ENCODE measurements at regions not wholly inside any gene's neighbourhood (a gene's known extent, or its start where the extent isn't known, plus 50 kb on each side); places are given as distances from the start of the nearest gene placed in this dataset.
"Not testable (repeated sequence)": the region's sequence is repeated elsewhere in the genome, so short reads cannot be mapped to it uniquely, and the experiment has no call there.

GRCh38 chr18:65608471-65608870, 142.3 kb upstream of the CDH7 start:
- Histone ChIP-seq H3K27ac (no peak overlapping the region), H3K36me3 (no peaks in the 10 kb centered on the region), H3K4me3 (no peak overlapping the region), H3K9me3 (peaks cover 0 to 3% (median 0%) of the 10 kb centered on the region in 4 donors), H3K4me1 (no peaks in the 10 kb centered on the region), H3K27me3 (no peaks in the 10 kb centered on the region)
- no peak for TF ChIP-seq CTCF (IDR thresholded peaks at IDR 0.05)
- TF ChIP-seq POLR2A (IDR thresholded peaks at IDR 0.05): no peak
- no peak for DNase-seq

GRCh38 chr18:65607161-65607560, 143.7 kb upstream of the CDH7 start:
- Histone ChIP-seq H3K4me1 (no peaks in the 10 kb centered on the region), H3K36me3 (no peaks in the 10 kb centered on the region), H3K27ac (no peak overlapping the region), H3K9me3 (peaks cover 0 to 3% (median 0%) of the 10 kb centered on the region in 4 donors), H3K4me3 (no peak overlapping the region), H3K27me3 (no peaks in the 10 kb centered on the region)
- no peak for TF ChIP-seq POLR2A (IDR thresholded peaks at IDR 0.05)
- TF ChIP-seq CTCF (IDR thresholded peaks at IDR 0.05): no peak
- DNase-seq: no peak

- Histone ChIP-seq H3K9me3 (peaks cover 0 to 3% (median 0%) of the 10 kb centered on the region in 4 donors), H3K27me3 (no peaks in the 10 kb centered on the region), H3K4me1 (no peaks in the 10 kb centered on the region), H3K4me3 (no peak overlapping the region), H3K27ac (no peak overlapping the region), H3K36me3 (no peaks in the 10 kb centered on the region)
- DNase-seq: no peak
- TF ChIP-seq POLR2A (IDR thresholded peaks at IDR 0.05) (no peak), CTCF (IDR thresholded peaks at IDR 0.05) (no peak)
Measured at GRCh38 chr18:65606551-65607130, 144.2 kb upstream of the CDH7 start.

- H3K27ac ChIP-seq, H3K4me1 ChIP-seq, H3K4me3 ChIP-seq, DNase-seq, H3K36me3 ChIP-seq, H3K9me3 ChIP-seq, H3K27me3 ChIP-seq: not testable (repeated sequence)
Measured at GRCh38 chr18:65605352-65605751, 145.5 kb upstream of the CDH7 start.

- H3K9me3 ChIP-seq: peaks cover 0 to 3% (median 0%) of the 10 kb centered on the region in 4 donors
- no peaks in the 10 kb centered on the region for H3K4me1 ChIP-seq
- H3K4me3 ChIP-seq: no peak overlapping the region
- no peak for DNase-seq
- no peak overlapping the region for H3K27ac ChIP-seq
- TF ChIP-seq POLR2A (IDR thresholded peaks at IDR 0.05) (no peak), CTCF (IDR thresholded peaks at IDR 0.05) (no peak)
- H3K36me3 ChIP-seq: no peaks in the 10 kb centered on the region
- H3K27me3 ChIP-seq: no peaks in the 10 kb centered on the region
Measured at GRCh38 chr18:65601775-65602174, 149.0 kb upstream of the CDH7 start.

GRCh38 chr18:65592435-65592834, 158.4 kb upstream of the CDH7 start:
- no peak for TF ChIP-seq CTCF (IDR thresholded peaks at IDR 0.05)
- no peak for TF ChIP-seq POLR2A (IDR thresholded peaks at IDR 0.05)
- no peak overlapping the region for H3K27ac ChIP-seq
- H3K9me3 ChIP-seq: no peaks in the 10 kb centered on the region
- no peaks in the 10 kb centered on the region for H3K36me3 ChIP-seq
- no peak for DNase-seq
- H3K27me3 ChIP-seq: no peaks in the 10 kb centered on the region
- H3K4me3 ChIP-seq: no peak overlapping the region
- H3K4me1 ChIP-seq: no peaks in the 10 kb centered on the region

All from Peyer's patch (tissue), 4 donors.